GM19023 (cell line): ENCODE measurements at regions not wholly inside any gene's neighbourhood (a gene's known extent, or its start where the extent isn't known, plus 50 kb on each side); places are given as distances from the start of the nearest gene placed in this dataset.
"Not testable (repeated sequence)": the region's sequence is repeated elsewhere in the genome, so short reads cannot be mapped to it uniquely, and the experiment has no call there.

Experiments used
- ATAC-seq: cut with Tn5 transposase; IDR thresholded peaks from one replicate; pipeline ENCODE4 v1.9.1; 2021; ENCODE audit warnings: mild to moderate bottlenecking, moderate library complexity; ENCODE audit not compliant: unreplicated experiment

GRCh38 chr15:44817797-44818196 is 81.5 kb downstream of the TRIM69 start:
- ATAC-seq: not testable (repeated sequence)

DNA sequence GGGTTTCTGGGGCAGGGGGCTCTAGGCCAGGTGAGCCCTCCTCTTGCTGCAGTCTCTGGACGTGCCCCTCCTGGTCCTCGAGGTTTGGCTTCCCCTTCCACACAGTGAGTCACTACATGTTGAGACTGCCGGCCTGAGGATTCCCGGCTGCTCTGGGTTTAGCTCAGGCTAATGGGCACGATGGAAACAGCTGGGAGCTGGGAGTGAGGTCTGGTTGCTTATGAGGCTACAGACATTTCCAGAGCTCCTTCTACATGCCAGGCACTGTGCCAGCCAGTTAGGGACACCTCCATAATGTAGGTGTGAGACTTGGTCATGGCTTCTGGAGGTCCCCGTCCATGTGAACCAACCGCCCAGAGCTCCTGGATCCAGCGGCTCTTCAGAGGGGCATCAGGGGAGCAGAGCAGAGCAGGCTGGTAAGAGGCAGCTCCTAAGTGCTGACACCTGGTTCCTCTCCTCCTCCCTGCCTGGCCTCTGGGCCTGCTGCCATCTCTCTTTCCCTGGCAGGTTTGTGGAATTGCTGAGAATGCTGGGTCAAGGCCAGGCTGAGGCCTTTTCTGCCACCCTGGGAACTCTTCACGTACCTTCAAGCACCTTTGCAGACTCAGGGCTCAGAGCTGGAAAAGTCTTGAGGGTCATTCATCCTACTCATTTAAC is 83.1 kb downstream of the TRIM69 start:
- ATAC-seq: not testable (repeated sequence)

DNA sequence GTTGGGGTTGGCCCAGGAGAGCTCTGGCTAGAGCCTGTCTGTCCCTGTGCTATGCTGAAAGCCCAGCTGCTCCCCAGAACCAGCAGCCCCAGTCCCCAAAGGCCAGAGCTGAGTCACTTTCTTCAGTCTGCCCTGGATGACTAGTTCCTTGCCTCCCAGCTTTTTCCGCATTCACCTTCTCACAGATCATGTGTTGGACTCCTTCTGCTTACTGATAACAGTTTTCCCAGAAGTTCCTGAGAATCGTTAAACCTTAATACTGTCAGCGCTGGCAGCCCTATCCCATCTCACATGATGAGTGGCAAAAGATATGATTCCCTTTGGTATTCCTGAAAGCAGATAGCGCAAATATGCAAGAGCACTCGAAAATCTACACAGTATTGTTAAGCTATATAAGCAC is 84.2 kb downstream of the TRIM69 start:
- not testable (repeated sequence) for ATAC-seq

DNA sequence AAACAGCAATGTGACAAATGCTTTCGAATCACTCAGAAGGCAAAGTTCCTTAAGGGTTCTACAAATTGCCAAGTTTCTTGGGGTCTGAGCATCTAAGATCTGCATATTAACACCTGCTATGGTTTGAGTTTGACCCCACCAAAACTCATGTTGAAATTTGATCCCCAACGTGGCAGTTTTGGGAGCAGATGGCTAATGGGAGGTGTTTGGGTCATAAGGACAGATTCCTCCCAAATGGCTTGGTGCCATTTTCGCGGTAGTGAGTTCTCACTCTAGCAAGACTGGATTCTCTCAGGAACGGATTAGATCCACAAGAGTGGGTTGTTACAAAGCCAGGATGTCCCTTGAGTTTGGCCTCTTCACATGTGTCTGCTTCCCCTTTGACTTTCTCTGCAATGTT is 84.6 kb downstream of the TRIM69 start:
- not testable (repeated sequence) for ATAC-seq

DNA sequence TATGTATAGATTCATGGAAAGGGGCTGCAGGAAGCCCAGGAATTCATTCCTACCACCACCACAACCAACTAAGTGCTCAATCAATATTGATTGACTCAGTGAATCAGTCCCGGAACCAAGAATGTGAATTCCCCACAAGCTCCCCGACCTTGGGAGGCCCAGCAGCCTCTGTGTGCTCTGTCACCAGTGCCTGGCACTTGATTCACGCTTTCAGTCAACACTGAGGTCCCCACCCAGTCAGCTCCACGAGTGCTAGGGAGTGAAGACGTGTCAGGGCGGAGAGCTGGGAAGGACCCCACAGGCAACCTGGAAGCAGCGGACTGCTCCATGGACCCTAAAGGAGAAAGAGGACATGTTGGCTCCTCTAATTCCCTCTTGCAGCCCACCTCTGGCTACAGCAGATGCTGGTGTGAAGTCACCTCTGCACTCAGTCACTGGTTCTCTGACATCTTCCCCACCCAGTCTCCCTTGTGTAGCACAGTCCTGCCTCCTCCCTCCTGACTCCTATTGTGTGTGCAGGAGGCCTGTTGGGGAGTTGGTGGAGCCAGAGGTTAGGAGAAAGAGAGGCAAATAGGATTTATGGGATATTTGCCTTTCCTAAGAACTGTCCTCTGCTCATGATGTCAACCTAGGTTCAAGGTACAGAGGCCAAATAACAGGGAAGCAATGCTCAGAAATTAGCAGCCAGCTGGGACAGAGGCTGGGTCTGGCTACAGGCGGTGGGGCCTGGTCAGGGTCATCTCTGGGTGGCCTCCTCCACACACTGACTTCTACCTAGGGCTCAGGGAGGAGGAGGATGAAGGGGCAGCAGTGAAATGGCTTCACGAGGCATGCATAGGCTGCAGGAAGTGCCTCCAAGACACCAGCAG is 88.2 kb downstream of the TRIM69 start:
- ATAC-seq: not testable (repeated sequence)

DNA sequence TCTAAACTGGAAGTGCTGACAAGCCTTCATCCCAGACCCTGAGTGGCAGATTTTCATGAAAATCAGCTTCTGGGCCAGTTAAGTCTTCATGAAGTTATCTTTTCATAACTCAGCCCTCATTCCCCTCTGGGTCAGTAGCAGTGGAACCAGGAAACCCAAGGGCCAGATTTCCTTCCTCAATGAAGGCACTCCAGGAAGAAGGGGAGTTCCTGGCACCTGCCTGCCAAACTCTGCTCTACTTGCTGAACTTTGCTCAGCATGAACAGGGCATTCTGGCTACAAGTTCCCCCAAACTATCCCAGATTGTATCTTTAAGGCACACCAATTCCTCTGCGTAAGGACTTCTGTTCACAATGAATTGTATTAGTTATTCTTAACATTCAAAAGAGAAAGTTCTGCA is 90.3 kb downstream of the TRIM69 start:
- not testable (repeated sequence) for ATAC-seq

- ATAC-seq: not testable (repeated sequence)
Measured at GRCh38 chr15:44828229-44828914, 92.0 kb downstream of the TRIM69 start.

- not testable (repeated sequence) for ATAC-seq
Measured at GRCh38 chr15:44829150-44829549, 92.8 kb downstream of the TRIM69 start.

DNA sequence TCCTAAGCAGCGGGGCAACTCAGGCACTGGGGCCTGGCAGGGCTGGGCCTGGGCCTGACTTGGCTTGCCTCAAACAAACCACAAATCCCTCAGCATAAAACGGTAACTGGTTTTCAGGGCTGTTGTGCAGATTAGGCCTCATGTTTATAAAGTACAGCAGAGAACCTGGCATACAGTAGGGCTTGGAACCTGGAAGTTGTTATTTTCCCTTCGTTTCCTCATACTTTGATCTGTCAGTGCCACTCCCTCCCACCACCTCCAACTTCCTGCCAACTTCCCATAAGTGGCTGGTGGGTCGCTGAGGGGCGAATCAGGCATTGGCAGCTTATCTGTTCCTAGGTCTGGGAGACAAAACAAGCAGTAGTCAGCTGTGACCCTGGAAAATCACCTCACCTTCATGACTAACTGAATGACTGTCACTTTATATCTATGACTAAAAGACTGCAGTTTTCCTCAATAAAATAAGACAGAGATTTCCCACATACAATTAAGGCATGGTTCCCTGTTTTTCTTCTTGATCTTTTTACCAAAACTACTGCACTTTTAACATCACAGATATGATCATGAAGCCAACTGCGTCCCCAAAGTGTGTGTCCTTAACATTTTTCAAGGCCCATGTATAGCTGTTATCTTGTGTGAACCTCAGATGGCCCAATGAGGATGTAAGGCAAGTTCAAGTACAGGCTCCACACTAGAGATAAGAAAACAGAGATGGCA is 94.5 kb downstream of the TRIM69 start:
- ATAC-seq: not testable (repeated sequence)

DNA sequence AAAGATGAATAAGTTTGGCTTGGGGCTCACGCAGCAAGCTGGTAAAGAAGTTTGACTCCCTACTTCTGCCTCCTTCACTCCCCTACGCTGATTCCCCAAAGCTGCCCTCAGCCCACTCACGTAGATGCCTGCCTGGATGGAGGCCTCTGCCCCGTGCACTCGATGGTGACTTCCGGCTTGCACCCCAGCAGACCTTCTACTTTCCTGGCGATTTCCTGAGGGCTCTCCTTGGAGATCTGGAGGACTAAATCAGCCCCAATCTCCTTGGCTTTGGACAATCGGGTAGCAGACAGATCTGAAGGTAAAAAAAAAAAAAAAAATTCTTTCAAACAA is 95.0 kb downstream of the TRIM69 start:
- not testable (repeated sequence) for ATAC-seq

- not testable (repeated sequence) for ATAC-seq
Measured at GRCh38 chr15:44832133-44832532, 95.8 kb downstream of the TRIM69 start.

DNA sequence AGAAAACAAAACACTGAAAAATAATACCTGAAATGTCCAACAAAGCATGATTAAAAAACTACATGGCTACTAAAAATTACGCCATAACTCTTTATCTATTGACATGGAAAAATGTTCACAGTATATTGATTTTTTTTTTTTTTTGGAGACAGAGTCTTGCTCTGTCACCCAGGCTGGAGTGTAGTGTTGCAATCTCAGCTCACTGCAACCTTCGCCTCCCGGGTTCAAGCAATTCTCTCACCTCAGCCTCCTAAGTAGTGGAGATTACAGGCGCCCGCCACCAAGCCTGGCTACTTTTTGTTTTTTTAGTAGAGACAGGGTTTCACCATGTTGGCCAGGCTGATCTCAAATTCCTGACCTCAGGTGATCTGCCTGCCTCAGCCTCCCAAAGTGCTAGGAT is 96.8 kb downstream of the TRIM69 start:
- ATAC-seq: not testable (repeated sequence)

DNA sequence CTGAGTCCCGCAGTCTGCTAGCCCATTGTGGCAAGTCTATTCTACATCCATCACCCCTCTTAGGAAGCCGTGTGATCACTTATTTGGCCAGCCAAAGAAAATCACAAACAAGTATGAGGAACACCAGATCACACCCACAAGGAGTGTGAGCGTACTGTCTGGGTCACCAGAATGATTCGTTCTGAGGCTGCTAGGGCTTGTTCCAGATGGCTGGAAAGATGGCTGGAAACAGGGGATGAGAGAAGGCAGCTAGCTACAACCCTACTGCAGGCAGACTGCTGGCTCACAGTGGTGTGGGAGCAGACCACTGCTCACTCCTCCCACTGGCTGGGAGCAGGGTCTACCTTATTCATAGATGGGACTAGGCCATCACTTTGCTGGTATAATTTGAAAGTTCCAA is 97.4 kb downstream of the TRIM69 start:
- not testable (repeated sequence) for ATAC-seq

DNA sequence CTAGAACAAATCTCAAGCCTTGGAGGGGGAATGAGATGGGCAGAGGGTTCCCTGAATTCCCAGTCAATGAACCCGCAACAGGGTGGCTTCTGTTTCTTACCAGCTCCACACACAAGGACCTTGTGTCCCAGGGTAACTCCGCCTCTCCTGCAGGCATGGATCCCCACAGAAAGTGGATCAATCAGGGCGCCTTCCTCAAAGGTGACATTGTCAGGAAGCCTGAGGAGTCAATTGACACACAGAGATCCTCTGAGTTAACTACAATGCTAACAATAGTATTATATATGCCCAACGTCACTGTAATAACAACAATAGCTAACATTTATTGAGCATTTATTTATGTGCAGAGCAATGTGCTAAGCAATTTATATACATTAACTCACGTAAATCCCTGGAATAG is 98.8 kb downstream of the TRIM69 start:
- ATAC-seq: not testable (repeated sequence)

GRCh38 chr15:44836094-44836493 is 99.8 kb downstream of the TRIM69 start:
- no peak for ATAC-seq

DNA sequence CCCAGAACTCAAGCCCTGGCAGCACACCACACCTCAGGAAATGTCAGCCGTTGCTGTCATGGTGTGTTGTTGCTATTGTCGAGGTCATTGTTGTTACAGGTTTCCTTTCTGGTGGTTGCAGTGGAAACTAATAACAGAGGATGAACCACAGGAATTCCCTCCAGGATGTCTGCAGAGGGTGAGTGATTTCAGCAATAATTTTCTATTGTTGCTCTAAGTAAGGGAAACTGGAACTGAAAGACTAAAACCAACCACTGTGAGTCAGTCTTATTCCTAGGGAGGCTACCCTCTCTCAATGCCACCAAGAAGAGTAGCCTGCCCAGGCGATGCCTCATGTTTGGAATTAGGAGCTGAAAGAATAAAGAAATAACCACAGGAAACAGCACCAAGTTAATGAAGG is 102.6 kb downstream of the TRIM69 start:
- not testable (repeated sequence) for ATAC-seq

DNA sequence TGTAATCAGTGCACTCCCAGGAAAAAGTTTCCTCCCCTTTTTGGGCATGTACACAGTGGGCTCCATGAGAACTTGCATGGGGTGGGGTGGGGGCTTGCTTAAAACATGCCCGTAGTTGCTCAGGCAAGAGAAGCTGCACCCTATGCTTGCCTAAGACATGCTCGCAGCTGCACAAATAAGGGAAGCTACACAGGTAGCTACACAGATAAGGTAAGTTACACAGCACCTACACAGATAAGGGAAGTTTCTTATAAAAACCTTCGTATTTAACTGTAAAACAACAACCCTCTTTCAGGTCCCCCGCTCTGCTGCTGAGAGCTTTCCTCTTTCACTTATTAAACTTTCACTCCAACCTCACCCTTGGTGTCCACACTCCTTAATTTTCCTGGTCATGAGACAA is 105.4 kb downstream of the TRIM69 start:
- not testable (repeated sequence) for ATAC-seq

- ATAC-seq: not testable (repeated sequence)
Measured at GRCh38 chr15:44842883-44843282, 106.6 kb downstream of the TRIM69 start.

GRCh38 chr15:44844936-44845335 is 108.6 kb downstream of the TRIM69 start:
- ATAC-seq: not testable (repeated sequence)

GRCh38 chr15:44846156-44846555 is 109.8 kb downstream of the TRIM69 start:
- ATAC-seq: not testable (repeated sequence)

GRCh38 chr15:44847555-44847954 is 108.9 kb upstream of the TERB2 start:
- ATAC-seq: not testable (repeated sequence)
